ENCODE measurements at regions not wholly inside any gene's neighbourhood (a gene's known extent, or its start where the extent isn't known, plus 50 kb on each side); places are given as distances from the start of the nearest gene placed in this dataset.

GRCh38 chr11:116275635-116276034 is 497.2 kb downstream of the BUD13 start:
- no peak for DNase-seq
- TF ChIP-seq GATA1 (IDR thresholded peaks at IDR 0.05; ENCODE audit: low read depth, low read length) (no peak), POLR2A (IDR thresholded peaks at IDR 0.05; ENCODE audit: low read length) (no peak)

DNA sequence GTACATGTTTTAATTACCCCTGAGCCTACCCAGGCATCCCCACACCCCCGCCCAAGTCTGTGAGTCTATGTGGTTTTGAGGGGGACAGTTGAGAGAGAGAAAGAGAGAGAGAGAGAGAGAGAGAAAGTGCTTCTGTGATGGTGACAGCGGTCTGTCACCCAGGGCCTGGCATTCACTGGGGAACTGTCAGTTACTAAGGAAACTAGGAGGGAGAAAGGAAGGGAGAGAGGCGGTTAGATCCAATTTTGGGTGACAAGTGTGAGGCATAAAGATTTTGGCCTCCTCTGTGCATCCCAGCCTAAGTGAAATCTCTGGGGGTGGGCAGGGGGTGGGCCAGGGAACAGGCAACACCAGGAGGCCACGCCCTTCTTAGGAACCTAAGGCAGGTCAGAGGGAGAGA is 498.3 kb downstream of the BUD13 start:
- no peak for DNase-seq
- TF ChIP-seq POLR2A (IDR thresholded peaks at IDR 0.05; ENCODE audit: low read length) (no peak), GATA1 (IDR thresholded peaks at IDR 0.05; ENCODE audit: low read depth, low read length) (no peak)

DNA sequence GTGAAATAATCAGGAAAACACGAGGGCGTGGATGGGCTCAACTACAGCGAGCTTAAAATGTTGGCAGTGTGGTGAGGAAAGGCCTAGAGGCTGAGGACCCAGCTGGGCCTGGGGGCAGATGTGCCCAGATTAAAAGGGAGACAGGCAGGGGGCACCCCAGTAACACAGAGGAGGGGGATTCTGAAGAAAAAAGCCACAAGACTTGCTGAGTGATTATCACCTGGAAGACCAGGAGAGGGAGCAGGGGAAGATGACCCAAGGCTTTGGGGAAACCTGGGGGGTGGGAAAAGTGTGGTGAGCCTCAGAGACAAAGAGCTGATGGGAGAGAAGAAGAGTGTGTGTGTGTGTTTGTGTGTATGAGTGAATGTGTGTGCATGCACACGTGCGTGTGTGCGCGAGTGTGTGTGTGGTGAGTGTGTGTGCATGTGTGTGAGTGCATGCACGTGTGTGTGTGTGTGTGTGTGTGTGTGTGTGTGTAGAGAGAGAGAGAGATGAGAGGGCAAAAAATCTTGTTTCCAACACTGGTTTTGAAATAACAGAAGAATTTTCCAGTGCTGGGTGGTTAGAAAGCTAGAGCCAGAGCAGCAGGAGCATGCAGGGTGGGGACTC is 500.5 kb downstream of the BUD13 start:
- TF ChIP-seq POLR2A (IDR thresholded peaks at IDR 0.05; ENCODE audit: low read length) = no peak
- no peak for TF ChIP-seq GATA1 (IDR thresholded peaks at IDR 0.05; ENCODE audit: low read depth, low read length)
- no peak for DNase-seq

DNA sequence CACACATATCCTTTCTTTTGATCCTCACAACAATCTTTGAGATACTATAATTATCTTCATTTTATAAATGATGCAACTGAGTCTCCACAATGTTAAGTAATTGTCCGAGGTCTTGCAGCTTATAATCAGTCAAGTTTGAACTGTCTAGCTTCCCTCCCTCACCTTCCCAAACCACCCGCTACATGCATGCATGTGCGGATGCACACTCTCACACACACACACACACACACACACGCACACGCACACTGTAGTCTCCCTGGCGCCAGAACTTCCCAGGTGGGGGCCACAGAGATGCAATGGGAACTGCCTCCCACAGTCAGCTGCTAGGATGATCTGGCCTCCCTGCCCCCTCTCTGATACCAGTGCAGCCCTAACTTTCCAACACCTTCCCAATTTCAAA is 501.3 kb downstream of the BUD13 start:
- DNase-seq = no peak
- no peak for TF ChIP-seq POLR2A (IDR thresholded peaks at IDR 0.05; ENCODE audit: low read length)
- TF ChIP-seq GATA1 (IDR thresholded peaks at IDR 0.05; ENCODE audit: low read depth, low read length) = no peak

DNA sequence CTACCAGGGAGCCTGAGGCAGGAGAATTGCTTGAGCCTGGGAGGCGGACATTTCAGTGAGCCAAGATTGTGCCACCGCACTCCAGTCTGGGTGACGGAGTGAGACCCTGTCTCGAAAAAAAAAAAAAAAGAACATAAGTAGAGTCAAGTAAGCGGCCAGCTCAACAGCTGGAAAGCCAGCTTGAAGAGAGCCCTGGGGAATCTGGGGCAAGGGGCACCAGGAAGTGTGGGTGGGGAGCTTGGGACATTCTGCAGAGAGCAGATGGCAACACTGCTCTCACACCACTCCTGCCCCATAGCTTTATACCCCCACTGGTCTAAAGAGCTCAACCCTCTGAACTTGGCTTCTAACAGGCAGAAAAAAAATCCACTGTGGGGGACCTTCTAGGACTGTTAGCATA is 505.6 kb downstream of the BUD13 start:
- TF ChIP-seq GATA1 (IDR thresholded peaks at IDR 0.05; ENCODE audit: low read depth, low read length) (no peak), POLR2A (IDR thresholded peaks at IDR 0.05; ENCODE audit: low read length) (no peak)
- DNase-seq = no peak

GRCh38 chr11:116263770-116264169 is 509.0 kb downstream of the BUD13 start:
- TF ChIP-seq POLR2A (IDR thresholded peaks at IDR 0.05; ENCODE audit: low read length) (no peak), GATA1 (IDR thresholded peaks at IDR 0.05; ENCODE audit: low read depth, low read length) (no peak)

DNA sequence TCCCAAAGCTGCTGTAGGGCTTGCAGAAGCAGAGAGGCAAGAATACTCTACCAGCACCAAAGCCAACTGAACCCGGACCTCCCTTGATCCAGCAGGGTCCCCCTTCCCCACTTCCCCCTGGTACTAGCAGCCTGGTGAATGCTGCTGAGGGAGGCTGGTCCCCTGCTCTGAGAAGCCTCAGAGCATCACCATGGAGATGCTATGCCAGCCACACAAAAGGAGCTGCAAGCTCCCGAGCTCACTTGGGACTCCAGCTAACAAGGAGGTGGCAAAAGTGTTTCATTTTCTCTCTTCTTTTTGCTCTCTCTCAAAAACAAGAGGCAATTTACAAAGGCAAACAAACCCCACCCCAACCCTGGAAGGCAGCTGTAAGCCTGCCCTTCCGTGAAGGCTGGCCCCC is 509.8 kb downstream of the BUD13 start:
- TF ChIP-seq GATA1 (IDR thresholded peaks at IDR 0.05; ENCODE audit: low read depth, low read length) (no peak), POLR2A (IDR thresholded peaks at IDR 0.05; ENCODE audit: low read length) (no peak)
- DNase-seq = no peak

More at GRCh38 chr11:116263770-116264169, 509.0 kb downstream of the BUD13 start:
- DNase-seq = no peak

GRCh38 chr11:116262370-116262769 is 510.4 kb downstream of the BUD13 start:
- TF ChIP-seq POLR2A (IDR thresholded peaks at IDR 0.05; ENCODE audit: low read length) (no peak), GATA1 (IDR thresholded peaks at IDR 0.05; ENCODE audit: low read depth, low read length) (no peak)
- DNase-seq = no peak

DNA sequence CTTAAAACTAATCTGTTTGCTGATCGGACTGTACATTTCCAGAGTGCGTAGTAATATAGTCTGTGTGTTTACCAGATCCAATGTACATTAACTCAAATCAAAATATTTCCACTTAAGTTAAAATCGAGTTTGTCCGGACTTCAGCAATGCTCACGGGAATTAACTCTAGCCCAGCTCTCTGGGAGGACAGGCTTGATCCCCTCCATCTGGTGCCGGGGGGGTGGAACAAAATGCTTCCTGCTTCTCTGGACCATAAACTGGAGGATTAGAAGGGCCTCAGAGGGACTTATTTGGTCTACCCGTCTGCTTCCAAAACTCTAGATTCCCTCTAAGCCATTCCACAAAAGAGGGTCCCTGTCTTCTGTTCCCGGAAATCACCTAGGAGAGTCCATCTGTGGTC is 511.2 kb downstream of the BUD13 start:
- no peak for TF ChIP-seq GATA1 (IDR thresholded peaks at IDR 0.05; ENCODE audit: low read depth, low read length)
- TF ChIP-seq POLR2A (IDR thresholded peaks at IDR 0.05; ENCODE audit: low read length) = no peak
- no peak for DNase-seq

- TF ChIP-seq POLR2A (IDR thresholded peaks at IDR 0.05; ENCODE audit: low read length) (no peak), GATA1 (IDR thresholded peaks at IDR 0.05; ENCODE audit: low read depth, low read length) (no peak)
- DNase-seq = no peak
These were observed 514.0 kb downstream of the BUD13 start for GRCh38 chr11:116258821-116259220.

DNA sequence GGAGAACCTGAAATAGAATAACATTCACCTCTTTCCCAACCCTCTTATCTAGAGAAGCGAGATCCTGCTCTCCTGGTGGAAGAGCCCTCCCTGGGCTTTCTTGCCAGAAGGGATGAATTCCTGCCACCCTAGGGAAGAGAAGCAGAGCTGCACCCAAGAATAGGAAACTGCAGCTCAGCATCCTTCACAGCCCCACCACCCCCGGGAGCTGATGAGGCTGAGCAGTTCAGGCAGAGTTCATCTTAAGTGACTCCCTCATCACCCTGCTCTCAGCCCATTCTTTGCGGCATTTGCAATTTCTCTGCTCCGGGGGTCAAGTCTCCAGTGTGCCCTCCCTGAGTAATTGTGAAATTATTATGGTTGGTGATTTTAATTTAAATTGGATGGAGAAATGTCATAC is 514.9 kb downstream of the BUD13 start:
- no peak for DNase-seq
- TF ChIP-seq POLR2A (IDR thresholded peaks at IDR 0.05; ENCODE audit: low read length) (no peak), GATA1 (IDR thresholded peaks at IDR 0.05; ENCODE audit: low read depth, low read length) (no peak)

DNA sequence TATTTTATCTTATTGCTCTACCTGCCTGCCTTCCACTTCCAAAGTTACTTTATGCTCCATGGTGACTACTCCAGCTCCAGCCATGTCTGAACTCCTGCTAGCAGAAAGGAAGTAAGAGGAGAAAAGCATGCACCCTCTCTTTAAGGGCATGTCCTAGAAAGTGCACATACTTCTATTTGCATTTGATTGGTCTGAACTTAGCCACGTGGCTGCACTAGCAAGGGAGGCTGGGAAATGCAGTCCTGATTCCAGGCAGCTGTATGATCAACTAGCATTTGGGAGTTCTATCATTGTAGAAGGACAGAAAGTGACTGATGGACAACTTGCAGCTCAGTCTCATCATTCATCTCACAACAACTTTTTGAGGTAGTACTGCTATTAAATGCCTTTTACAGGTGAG is 515.7 kb downstream of the BUD13 start:
- DNase-seq = no peak
- no peak for TF ChIP-seq POLR2A (IDR thresholded peaks at IDR 0.05; ENCODE audit: low read length)
- TF ChIP-seq GATA1 (IDR thresholded peaks at IDR 0.05; ENCODE audit: low read depth, low read length) = no peak

GRCh38 chr11:116256215-116256614 is 516.6 kb downstream of the BUD13 start:
- DNase-seq = no peak
- TF ChIP-seq POLR2A (IDR thresholded peaks at IDR 0.05; ENCODE audit: low read length) (no peak), GATA1 (IDR thresholded peaks at IDR 0.05; ENCODE audit: low read depth, low read length) (no peak)

DNA sequence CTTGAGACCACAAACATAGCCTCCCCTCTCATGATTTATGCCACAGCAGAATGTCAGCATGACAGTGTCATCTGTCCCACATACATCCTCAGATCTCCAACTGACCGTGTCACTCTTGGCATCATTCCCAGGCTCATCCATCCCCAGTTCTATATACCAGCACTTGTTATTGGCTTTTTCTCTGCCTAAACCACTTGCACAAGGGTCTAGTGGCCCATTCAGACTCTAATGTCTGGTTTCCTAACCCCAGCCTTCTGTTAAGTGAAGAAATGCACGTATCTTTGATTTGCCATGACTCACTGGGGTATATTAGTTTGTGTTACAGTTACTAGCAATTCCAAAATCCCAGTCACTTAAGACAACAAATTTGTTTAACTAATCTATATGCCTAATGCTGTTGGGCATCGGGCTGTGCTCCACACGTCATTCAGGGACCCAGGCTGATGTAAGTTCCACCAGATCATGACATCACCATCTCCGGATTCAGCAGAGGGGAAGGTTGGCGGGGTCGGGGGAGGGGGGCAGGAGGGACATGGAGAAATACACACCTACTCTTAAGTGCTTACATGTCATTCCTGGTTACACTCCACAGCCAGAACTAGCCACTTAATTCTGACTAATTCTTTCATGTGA is 517.4 kb downstream of the BUD13 start:
- TF ChIP-seq POLR2A (IDR thresholded peaks at IDR 0.05; ENCODE audit: low read length) = no peak
- TF ChIP-seq GATA1 (IDR thresholded peaks at IDR 0.05; ENCODE audit: low read depth, low read length) = no peak
- no peak for DNase-seq

DNA sequence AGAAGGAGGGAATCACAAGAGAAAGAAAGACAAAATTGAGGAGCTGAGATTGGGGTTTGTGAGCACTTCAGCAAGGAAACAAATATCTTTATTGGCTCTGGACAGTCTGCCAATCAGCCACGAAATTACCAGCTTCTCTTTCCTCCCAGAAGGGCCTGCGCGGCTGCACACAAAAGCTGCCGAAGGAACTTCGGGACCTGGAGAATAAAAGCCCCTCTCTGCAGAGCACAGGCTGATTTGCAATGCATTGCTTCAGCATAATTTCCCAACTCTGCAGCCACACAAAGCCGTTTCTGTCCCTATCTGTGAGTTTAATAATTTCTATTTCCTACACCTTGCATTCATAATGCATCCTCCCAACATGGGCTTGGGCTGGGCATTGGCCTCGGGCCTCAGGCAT is 522.6 kb downstream of the BUD13 start:
- DNase-seq = no peak
- no peak for TF ChIP-seq GATA1 (IDR thresholded peaks at IDR 0.05; ENCODE audit: low read depth, low read length)
- no peak for TF ChIP-seq POLR2A (IDR thresholded peaks at IDR 0.05; ENCODE audit: low read length)

All from erythroblast (primary cell).